ENCODE measurements at regions not wholly inside any gene's neighbourhood (a gene's known extent, or its start where the extent isn't known, plus 50 kb on each side); places are given as distances from the start of the nearest gene placed in this dataset.

DNA sequence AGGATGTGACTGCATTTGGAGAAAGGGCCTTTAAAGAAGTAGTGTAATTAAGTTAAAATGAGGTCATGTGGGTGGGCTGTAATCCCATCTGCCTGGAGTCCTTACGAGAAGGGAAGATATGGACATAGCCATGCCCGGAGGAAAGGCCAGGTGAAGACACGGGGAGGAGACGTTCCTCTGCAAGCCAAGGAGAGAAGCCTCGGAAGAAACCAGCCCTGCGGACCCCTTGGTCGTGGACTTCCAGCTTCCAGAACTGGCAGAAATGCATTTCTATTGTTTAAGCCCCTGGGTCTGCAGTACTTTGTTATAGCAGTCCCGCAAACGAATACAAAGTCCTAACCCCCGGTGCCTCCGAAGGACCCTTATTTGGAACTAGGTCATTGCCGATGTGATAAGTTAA, 87.6 kb upstream of the TAF1B start:
- Histone ChIP-seq H3K4me1 (replicated peaks in 1 of 2) (peaks cover 40 to 48% of the 10 kb centered on the region in 2 donors), H3K4me3 (no peak overlapping the region), H3K27ac (no peak overlapping the region)
- in situ Hi-C loops (cut with MboI; ENCODE audit: low pct_unique_long_range_greater_than_20kb in 2 of 9, low sequenced_read_pairs in 9 of 9, unreplicated experiment in 9 of 9), result no loop called here
- ATAC-seq (replicated peaks in 6 of 8), result no peak
- 86 to 100% (median 95%) methylated on average over 1 to 12 of the region's 12 CpGs; no CpG with 5 or more reads in 2 of the 10 experiments for WGBS, 10 experiments

DNA sequence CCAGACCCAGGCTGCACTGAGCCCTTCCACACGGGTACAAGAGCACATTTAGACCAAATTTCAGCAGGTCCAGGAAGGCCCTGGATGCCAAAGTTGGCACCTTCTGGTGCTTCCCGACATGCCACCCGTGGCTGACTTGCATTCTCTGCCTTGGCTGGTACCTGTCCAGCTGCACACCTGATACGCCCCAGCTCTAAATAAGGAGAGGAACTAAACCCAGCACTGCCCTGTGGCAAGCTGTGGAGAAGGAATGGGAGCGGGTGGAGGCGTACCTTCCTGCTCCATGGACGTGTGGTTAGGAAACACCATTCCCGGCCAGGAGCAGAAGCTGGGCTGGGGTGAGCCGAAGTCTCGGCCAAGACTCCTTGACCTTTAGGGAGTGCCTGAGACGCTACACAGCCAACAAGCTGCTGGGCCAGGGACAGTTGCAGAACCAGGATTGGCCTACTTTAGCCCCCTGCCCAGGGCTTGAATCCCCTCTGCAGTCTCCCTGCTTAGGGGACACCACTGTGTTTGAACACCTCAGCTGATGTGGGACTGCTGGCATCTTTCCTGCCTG, 86.5 kb upstream of the TAF1B start:
- in situ Hi-C loops (cut with MboI; ENCODE audit: low pct_unique_long_range_greater_than_20kb in 2 of 9, low sequenced_read_pairs in 9 of 9, unreplicated experiment in 9 of 9), result no loop called here
- H3K27ac ChIP-seq, result peak overlapping the region in 1 of 2 donors; percentile 74
- no peak overlapping the region for H3K4me3 ChIP-seq
- peak in 3 of 8 experiments; percentile 1 to 2 (median 1) for ATAC-seq (replicated peaks in 6 of 8)
- 80 to 94% (median 90%) methylated on average over 1 to 2 of the region's 11 CpGs; no CpG with 5 or more reads in 6 of the 10 experiments for WGBS, 10 experiments
- H3K4me1 ChIP-seq (replicated peaks in 1 of 2), result peaks cover 51 to 59% of the 10 kb centered on the region in 2 donors

DNA sequence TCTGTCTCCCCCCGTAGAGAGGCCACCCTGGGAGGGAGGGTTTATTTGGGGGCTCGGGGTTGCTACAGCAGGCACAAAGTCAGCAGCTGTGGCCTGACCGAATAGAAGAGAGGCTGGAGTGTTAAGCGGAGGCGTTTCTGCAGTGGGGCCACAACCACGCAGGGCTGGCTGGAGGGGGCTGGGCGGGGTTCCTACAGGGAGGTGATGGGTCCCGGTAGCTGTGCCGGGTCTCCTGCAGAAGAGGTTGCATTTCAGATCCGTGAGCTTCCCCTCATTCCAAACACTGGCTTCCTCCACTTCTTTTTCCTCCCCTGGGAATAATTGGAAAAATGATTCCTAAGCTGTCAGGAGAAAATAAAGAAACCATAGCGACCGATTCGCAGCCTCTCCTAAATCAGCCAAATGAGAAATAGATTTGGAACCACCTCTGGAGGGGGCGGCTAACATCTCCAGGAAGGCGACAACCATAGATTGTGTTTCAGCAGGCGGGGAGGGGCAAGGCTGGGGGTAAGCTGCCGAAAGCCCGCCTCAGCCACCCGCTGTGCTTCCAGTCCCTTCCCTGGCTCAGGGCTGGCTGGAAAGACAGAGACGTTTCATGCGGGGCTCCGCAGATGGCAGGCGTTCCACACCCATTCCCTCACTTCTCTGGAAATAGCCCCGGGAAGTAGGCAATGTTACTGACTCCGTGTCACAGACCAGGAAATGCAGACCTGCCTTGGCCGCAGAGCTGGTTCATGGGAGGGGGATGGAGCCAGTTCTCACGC, 85.6 kb upstream of the TAF1B start:
- Histone ChIP-seq H3K4me3 (peak overlapping the region; percentile 0 to 19 (median 10)), H3K27ac (peak overlapping the region; percentile 16 to 74), H3K4me1 (replicated peaks in 1 of 2) (peaks cover 56 to 64% of the 10 kb centered on the region in 2 donors)
- peak; percentile 42 to 84 (median 72) for ATAC-seq (replicated peaks in 6 of 8)
- in situ Hi-C loops (cut with MboI; ENCODE audit: low pct_unique_long_range_greater_than_20kb in 2 of 9, low sequenced_read_pairs in 9 of 9, unreplicated experiment in 9 of 9), result no loop called here
- 0 to 40% (median 15%) methylated on average over 1 to 4 of the region's 27 CpGs; no CpG with 5 or more reads in 3 of the 10 experiments for WGBS, 10 experiments

DNA sequence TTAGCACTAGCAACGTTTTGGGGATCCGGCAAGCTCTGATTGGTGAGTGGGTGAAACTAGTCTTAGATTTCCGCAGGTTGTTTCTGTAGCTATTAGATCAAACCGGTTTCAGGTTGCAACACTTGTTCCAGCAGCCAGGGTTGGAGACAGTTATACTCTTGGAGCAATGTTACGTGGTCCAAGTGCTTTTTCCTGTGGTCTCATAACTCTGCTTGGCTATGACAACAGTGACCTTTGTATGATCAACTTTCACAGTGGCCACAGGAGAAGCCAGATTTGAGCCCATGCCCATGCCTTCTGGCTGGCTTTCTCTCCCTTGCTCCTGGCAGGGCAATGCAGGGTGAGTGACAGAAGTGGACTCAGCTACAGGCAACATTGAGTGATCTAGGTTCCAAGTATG, 84.5 kb upstream of the TAF1B start:
- Histone ChIP-seq H3K4me3 (no peak overlapping the region), H3K27ac (no peak overlapping the region), H3K4me1 (replicated peaks in 1 of 2) (peaks cover 47 to 53% of the 10 kb centered on the region in 2 donors)
- in situ Hi-C loops (cut with MboI; ENCODE audit: low pct_unique_long_range_greater_than_20kb in 2 of 9, low sequenced_read_pairs in 9 of 9, unreplicated experiment in 9 of 9), result no loop called here
- no peak for ATAC-seq (replicated peaks in 6 of 8)
- 64 to 100% (median 78%) methylated on average over 3 to 5 of the region's 5 CpGs; no CpG with 5 or more reads in 2 of the 10 experiments for WGBS, 10 experiments

DNA sequence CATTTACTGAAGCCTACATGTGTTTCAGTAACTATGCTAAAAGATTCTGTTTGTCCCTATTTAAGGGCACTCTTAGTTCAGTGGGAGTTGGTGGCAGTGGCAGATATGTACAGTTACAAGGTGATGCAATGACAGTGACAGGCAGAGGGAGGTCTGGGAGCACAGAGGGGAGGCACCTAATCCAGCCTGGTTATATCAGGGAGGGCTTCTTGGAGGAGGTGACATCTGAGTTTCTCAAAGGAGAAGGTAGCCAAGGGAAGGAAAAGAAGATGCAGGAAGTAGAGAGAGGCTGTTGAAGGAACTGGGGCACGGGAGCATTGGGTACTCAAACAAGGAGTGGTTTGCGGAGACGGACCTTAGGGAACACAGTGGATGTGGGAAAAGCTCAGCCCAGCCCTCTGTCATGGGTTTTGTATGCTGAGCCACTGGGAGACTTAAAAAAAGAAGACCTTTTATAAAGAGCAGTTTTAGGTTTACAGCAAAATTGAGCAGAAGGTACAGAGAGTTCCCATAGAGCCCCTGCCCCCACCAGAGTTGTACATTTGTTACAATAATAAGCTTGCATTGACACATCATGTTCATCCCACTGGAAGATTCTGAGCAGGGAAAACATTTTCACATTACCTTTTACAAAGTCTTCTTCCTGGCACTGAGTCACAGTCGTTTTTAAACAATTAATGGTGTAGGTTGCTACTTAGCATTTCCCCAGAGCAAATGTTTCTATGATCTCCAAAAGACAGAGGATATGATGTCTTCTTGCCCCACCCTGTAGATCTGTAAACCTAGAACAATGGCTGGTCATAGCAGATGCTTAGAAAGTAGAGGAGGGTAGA, 83.0 kb upstream of the TAF1B start:
- in situ Hi-C loops (cut with MboI; ENCODE audit: low pct_unique_long_range_greater_than_20kb in 2 of 9, low sequenced_read_pairs in 9 of 9, unreplicated experiment in 9 of 9), result no loop called here
- no peak overlapping the region for H3K27ac ChIP-seq
- H3K4me3 ChIP-seq, result no peak overlapping the region
- 30 to 100% (median 63%) methylated on average over 1 to 4 of the region's 4 CpGs; no CpG with 5 or more reads in 1 of the 10 experiments for WGBS, 10 experiments
- ATAC-seq (replicated peaks in 6 of 8), result no peak
- peaks cover 38 to 43% of the 10 kb centered on the region in 2 donors for H3K4me1 ChIP-seq (replicated peaks in 1 of 2)

DNA sequence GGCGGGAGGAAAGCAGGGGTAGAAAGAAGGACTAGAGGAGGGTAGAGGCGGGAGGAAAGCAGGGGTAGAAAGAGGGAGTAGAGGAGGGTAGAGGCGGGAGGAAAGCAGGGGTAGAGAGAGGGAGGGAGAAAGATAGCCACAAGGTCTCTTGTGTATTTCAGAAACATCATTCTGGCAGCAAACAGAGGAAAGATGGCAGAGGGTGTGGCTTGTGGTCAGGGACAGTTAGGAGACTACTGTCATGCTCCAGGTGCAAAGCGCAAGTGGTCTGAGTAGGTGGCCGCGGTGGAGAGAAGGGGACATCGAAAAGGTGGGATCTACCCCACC, 82.4 kb upstream of the TAF1B start:
- H3K27ac ChIP-seq, result no peak overlapping the region
- in situ Hi-C loops (cut with MboI; ENCODE audit: low pct_unique_long_range_greater_than_20kb in 2 of 9, low sequenced_read_pairs in 9 of 9, unreplicated experiment in 9 of 9), result no loop called here
- no peak for ATAC-seq (replicated peaks in 6 of 8)
- peaks cover 38 to 44% of the 10 kb centered on the region in 2 donors for H3K4me1 ChIP-seq (replicated peaks in 1 of 2)
- H3K4me3 ChIP-seq, result no peak overlapping the region
- 72 to 100% (median 87%) methylated on average over 1 to 7 of the region's 7 CpGs; no CpG with 5 or more reads in 4 of the 10 experiments for WGBS, 10 experiments

DNA sequence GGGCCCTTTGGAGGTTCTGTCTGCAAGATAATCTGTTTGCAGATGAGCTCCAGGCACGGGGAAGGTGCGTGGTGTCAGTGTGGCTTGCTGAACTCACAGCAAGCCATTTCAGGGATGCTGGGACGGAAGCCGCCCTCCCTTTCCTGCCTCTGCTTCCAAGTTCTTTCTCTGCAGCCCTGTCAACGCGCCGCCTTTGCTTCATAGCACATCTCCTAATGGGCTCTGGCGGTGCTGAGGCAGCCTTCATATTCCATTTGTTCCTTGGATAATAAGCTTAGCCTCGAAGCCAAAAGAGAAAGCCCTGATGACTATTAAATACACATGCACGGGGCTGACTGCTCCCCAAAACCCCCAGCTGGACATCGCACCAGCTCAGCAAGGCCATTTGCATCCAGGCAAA, 81.7 kb upstream of the TAF1B start:
- peaks cover 44 to 51% of the 10 kb centered on the region in 2 donors for H3K4me1 ChIP-seq (replicated peaks in 1 of 2)
- 66 to 100% (median 83%) methylated on average over 1 to 5 of the region's 11 CpGs; no CpG with 5 or more reads in 5 of the 10 experiments for WGBS, 10 experiments
- H3K27ac ChIP-seq, result peak overlapping the region in 1 of 2 donors; percentile 13
- peak in 1 of 8 experiments; percentile 3 for ATAC-seq (replicated peaks in 6 of 8)
- in situ Hi-C loops (cut with MboI; ENCODE audit: low pct_unique_long_range_greater_than_20kb in 2 of 9, low sequenced_read_pairs in 9 of 9, unreplicated experiment in 9 of 9), result no loop called here
- H3K4me3 ChIP-seq, result no peak overlapping the region

DNA sequence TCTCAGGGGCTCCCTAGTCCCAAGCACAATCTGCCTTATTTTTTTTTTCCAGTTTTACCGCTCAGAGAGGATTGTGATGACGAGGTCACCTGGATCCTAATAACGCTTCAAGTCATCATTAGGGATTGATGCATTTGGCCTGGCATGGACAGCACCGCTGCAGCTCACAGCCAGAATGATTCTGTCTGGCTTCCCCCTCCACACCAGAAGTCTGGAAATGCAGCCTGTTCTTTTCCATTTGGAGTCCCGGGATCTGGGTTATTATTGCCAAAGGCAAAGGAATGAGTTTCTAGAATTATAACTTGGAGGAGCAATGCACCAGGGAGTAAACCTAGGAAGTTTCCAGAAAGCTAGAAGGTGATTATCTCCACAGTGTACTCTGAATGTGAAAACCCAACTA, 81.1 kb upstream of the TAF1B start:
- H3K4me1 ChIP-seq (replicated peaks in 1 of 2), result peaks cover 47 to 50% of the 10 kb centered on the region in 2 donors
- WGBS, 10 experiments, result 66 to 100% (median 84%) methylated on average over 2 to 4 of the region's 5 CpGs; no CpG with 5 or more reads in 3 of the 10 experiments
- H3K4me3 ChIP-seq, result no peak overlapping the region
- in situ Hi-C loops (cut with MboI; ENCODE audit: low pct_unique_long_range_greater_than_20kb in 2 of 9, low sequenced_read_pairs in 9 of 9, unreplicated experiment in 9 of 9), result no loop called here
- ATAC-seq (replicated peaks in 6 of 8), result no peak
- no peak overlapping the region for H3K27ac ChIP-seq

DNA sequence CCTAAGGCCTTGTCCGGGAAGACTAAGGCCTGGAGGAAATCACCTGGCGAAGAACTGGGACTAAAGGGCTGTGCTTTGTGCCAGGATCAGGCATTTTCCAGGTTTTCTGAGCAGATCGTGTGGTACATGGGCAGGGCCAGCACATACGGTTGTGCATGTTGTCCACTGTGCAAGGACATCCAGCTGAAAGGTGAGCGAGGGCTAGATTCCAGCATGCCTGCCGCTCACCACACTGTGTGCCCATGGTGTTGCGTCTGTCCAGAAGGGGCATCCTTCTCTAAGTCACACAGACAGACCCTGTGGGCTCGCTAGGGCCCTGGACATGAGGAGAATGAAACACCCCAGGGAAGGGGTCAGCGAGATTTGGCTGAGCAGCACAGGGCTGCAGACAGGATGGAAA, 80.3 kb upstream of the TAF1B start:
- no peak for ATAC-seq (replicated peaks in 6 of 8)
- no peak overlapping the region for H3K27ac ChIP-seq
- in situ Hi-C loops (cut with MboI; ENCODE audit: low pct_unique_long_range_greater_than_20kb in 2 of 9, low sequenced_read_pairs in 9 of 9, unreplicated experiment in 9 of 9), result no loop called here
- 20 to 100% (median 80%) methylated on average over 1 to 5 of the region's 9 CpGs; no CpG with 5 or more reads in 3 of the 10 experiments for WGBS, 10 experiments
- peaks cover 47 to 50% of the 10 kb centered on the region in 2 donors for H3K4me1 ChIP-seq (replicated peaks in 1 of 2)
- H3K4me3 ChIP-seq, result no peak overlapping the region

DNA sequence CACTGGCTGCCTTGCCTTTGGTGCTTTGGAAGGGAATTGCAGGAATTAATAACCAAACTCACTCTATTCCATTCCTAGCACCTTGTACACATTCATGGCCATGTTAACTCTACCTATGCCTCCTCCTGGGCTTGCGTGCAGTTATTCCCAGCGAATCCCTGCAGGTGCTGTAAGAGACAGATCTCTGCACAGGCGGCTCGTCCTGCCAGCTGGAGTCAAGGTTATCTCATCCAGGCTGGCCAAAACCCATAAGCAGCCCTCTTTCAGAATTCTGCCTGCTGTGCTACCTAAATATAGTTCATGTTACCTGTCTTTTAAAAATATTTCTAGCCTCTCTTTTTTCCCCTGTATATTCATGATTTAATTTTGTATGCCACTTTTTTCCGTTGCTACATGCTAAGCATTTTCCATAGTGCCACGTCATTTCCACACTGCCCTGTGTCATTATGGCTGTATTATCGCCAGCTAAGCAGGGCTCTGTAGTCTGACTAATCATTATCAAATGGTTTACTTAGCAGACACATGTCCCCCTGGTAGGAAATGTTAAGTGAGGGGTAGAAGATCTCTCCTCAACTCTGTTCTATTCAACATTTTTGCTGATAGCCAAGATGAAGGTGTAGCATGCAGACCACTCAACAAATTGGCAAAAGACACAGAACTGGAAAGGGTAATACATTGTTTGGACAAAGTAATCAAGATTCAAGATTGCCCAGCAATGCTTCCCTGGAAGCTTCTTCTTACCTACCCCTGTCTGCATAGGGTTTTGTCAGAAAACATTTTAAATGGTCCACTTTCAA, 79.7 kb upstream of the TAF1B start:
- peak in 2 of 8 experiments; percentile 8 to 48 for ATAC-seq (replicated peaks in 6 of 8)
- H3K4me3 ChIP-seq, result no peak overlapping the region
- H3K4me1 ChIP-seq (replicated peaks in 1 of 2), result peaks cover 47 to 50% of the 10 kb centered on the region in 2 donors
- WGBS, 10 experiments, result 39 to 87% (median 80%) methylated on average over 2 to 7 of the region's 7 CpGs
- in situ Hi-C loops (cut with MboI; ENCODE audit: low pct_unique_long_range_greater_than_20kb in 2 of 9, low sequenced_read_pairs in 9 of 9, unreplicated experiment in 9 of 9), result no loop called here
- no peak overlapping the region for H3K27ac ChIP-seq

DNA sequence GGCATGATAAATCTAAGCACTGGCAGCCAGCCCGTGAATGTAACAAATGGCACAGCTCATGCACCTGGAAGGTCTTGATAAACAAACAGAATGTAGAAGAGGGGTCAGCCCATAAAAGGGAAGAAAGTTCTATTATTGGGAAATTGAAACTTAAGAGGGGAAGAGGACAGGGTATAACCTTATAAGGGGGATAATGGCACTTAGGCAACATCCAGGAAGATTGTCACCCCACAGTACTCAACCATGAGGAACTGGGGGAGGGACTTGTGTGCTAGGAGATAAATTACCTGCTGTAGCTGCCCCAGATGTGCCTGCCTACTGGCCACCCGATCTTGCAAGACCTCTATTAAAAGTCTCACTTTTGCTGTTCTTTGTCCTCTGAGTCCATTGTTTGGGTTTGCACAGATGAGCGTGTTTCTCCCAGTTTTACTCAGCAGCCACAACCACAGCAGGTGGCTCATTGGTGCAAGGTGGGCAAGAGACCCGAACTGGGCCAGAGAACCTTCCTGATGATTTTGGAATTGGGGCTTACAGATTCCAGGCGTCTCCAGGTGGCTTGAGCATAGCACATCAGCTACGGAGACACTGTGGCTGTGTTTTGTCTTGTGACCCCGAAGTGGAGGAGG, 79.0 kb upstream of the TAF1B start:
- 64 to 92% (median 80%) methylated on average over 1 to 6 of the region's 7 CpGs; no CpG with 5 or more reads in 1 of the 10 experiments for WGBS, 10 experiments

More for the DNA sequence above, 79.0 kb upstream of the TAF1B start:
- in situ Hi-C loops (cut with MboI; ENCODE audit: low pct_unique_long_range_greater_than_20kb in 2 of 9, low sequenced_read_pairs in 9 of 9, unreplicated experiment in 9 of 9), result no loop called here
- peaks cover 51 to 53% of the 10 kb centered on the region in 2 donors for H3K4me1 ChIP-seq (replicated peaks in 1 of 2)
- ATAC-seq (replicated peaks in 6 of 8), result no peak
- H3K27ac ChIP-seq, result no peak overlapping the region
- H3K4me3 ChIP-seq, result no peak overlapping the region
